HG02623 (cell line): ENCODE measurements at regions not wholly inside any gene's neighbourhood (a gene's known extent, or its start where the extent isn't known, plus 50 kb on each side); places are given as distances from the start of the nearest gene placed in this dataset.

ENCODE experiments used
- ATAC-seq: cut with Tn5 transposase; IDR thresholded peaks from one replicate; pipeline ENCODE4 v1.9.1; 2021; ENCODE audit warnings: moderate library complexity; ENCODE audit not compliant: unreplicated experiment

DNA sequence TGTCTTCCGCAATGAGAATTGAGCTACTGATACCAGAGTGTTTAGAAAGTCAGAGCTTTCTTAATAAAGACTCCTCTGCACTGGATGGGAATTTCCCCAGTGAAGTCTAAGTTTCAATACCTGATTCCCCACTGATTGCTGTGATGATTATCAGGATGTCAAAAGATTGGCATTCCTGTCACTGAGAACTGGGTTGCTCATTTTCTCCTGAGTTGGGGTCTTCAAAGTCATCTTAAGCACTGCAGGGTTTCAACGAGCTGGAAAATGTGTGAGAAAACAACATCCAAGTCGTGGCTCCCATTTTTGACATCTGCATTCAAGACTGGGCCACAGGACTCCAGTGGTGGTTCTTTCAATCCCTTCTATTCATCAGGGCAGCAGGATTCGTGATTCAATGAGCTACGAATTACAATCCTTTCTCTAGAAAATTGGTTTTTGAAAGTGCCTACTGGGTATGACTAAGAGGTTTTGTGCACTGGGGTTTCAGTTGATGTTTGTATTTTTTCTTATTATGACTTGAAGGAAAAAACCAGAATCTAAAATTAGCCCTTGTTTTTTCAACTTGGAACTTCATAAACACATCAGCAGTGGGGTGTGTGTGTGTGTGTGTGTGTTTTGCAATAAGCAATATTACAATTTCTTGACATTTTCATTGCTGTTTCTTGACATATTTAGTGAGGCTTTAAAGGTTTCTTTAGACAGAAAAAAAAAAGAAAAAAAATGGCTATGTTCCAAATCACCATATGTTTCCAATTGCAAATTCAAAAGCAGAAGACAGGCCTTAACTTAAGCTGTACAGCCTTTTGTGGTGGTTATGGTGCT lies 233.0 kb downstream of the FAM76B start:
- peak; percentile 80 for ATAC-seq

DNA sequence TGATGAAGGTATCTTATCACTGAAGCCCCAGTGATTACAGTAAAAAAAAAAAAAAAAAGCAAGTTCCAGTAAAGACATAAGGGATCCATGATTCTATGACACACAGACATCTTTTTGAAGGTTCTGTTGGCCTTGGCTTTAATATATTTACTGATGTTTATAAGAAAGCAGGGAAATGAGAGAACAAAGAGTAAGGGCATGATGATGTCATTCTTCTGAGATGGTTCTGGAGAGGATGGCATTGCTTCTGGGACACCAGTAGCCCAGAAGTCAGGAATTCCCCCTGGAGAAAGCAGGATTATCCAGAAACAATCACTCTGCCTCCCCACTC lies 233.6 kb downstream of the FAM76B start:
- ATAC-seq = no peak

DNA sequence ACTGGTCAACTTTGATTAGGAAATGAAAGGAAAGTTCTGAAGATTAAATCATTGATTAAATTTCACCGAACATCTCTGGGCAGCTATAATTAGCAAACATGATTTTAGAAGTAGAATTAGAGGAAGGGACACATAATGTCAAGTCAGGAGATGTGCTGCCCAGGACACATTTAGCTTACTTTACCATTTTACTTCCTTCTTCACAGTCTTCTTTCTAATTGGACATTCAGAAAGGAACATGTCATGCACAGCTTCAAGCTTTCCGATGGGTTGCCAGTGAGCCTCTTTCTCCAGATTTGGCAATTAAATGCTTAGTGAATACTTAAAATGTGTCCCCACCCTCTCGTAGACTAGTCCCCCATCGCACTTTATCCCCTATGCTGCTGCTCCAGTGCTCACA lies 234.7 kb downstream of the FAM76B start:
- ATAC-seq = no peak

DNA sequence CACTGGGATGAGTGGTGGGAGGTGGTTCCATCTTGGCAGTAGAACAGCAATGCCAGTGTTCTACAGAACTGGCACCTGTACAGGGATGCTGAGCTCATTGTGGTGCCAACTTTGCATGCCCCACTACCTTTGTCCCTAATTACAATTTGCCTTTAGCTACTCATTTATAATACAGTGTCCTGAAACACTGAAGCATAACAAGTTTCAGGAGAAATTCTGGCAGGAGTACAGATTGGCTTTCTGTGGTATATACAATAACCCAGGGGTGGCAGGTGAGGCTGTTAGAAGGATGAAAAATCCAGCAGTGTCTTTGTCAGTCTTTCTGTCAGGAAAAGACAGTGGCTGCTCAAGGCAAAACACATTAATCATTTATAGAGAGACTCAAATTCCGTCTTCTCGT lies 240.3 kb downstream of the FAM76B start:
- ATAC-seq = no peak

DNA sequence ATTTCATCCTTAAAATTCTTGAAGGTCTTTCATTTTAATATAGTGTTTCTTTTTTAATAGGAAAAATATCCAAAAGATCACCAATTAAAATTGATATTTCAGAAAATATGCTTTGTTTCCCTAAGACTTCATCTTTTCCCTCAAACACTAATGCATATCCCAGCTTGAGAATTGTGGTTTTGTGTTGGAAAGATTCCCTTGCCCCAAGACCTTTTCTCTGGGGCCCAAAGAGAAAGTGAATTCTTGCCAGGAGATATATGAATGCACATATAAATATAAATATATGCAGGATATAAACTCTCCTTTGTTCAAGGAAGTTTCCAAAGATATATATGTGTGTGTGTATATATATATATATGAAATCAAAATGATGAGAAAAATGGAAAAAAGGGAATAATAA lies 241.2 kb downstream of the FAM76B start:
- ATAC-seq = no peak

DNA sequence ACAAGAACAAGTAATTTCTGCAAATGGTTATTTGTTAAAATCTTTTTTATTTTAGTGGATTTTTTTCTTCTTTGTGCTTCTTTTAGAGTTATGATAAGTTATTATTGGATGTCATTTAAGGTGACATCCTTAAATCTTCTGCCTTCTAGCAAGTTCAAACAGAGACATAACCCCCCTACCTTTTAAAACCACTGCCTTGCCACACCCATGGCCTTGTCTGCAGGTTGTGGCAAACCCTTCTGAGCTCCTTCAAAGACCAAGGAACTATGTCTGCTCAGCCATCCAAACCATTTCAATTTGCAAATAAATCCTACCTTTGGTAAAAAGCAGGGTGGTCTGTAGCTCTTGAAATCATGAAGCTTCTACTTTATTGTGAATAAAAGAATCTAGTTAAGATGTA lies 241.6 kb downstream of the FAM76B start:
- ATAC-seq = no peak

DNA sequence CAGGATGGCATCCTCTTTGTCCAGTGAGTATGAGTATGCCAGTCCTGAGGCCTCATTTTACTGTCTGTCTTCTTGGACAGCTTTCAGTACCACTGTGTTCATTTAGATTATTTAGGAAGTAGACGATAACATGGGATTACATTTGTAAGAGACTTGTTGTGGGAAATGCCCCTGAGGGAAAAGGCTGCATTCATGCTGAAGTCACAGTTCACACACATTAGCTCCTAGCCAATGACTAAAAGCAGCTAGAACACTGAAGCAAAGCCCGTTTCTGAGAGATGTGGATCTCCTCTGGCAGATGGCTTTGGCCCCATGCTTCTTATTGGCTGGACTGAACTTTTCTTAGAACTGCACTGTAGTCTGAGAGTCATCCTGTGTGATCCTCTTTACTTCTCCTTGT lies 242.4 kb downstream of the FAM76B start:
- ATAC-seq = no peak

DNA sequence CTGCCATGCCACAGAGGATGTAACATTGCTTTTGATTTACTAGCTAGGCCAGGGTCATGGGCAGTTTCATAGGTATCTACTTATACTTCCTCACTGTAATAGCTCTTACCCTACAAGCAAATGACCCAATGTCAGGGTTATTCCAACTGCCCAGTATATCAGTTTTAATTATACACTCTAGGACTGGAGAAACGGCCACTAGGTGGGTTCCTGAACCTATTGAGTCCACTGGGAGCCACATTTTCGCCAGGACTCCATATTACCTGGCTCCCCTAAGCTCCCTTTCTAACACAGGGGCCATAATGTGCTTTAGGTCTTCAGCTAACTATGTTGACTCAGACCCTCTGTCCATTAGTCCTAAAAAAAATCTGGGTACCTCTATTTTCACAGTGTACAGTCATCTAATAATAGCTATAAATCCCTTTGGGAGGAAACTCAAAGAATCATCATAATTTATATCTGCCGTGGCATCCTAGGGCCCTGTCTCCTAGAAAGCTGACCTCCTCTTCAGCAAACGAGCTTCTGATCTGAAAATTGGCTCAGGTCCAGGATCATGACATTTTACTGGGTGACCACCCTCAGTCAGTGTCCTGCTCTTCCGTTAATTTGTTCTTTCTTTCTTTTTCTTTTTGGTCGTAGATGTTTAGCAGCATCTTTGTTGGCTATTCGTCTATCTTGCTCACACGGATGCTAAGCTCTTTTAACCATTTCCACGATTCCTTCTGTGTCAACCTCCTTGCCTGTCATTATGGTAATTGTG lies 244.3 kb downstream of the FAM76B start:
- no peak for ATAC-seq

DNA sequence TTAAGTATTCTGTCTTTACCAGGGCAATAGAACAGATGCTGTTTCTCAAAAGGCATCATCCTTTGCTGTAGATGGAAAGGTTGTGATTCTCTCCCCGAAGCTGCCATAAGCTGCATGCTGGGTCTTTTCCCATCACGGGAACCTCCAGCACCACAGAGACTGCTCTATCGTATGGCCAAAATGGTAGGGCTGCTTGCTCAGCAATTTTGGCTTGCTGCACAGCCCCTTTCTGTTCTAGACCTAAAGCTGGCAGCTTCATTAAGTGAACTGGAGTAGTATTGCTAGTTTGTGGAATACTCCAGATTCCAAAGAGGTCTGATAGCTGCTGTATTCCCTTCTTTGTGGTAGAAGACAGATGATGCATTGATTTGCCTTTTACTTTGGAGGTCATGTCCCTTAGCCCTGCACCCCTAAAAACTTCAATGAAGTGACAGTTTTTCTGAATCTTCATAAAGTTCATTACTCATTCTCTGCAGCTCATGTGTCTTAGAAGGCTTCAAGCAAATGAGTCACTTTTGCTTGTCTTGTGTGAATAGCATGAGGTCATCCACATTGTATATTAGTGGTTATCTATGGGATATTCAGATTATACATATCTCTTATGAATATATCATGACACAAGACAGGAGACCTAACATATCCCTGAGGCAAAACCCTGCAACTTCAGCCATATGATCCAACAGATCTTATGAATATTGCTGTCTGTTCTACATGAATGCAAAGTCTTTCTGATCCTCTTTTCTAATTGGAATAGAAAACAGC lies 245.3 kb downstream of the FAM76B start:
- ATAC-seq = no peak

DNA sequence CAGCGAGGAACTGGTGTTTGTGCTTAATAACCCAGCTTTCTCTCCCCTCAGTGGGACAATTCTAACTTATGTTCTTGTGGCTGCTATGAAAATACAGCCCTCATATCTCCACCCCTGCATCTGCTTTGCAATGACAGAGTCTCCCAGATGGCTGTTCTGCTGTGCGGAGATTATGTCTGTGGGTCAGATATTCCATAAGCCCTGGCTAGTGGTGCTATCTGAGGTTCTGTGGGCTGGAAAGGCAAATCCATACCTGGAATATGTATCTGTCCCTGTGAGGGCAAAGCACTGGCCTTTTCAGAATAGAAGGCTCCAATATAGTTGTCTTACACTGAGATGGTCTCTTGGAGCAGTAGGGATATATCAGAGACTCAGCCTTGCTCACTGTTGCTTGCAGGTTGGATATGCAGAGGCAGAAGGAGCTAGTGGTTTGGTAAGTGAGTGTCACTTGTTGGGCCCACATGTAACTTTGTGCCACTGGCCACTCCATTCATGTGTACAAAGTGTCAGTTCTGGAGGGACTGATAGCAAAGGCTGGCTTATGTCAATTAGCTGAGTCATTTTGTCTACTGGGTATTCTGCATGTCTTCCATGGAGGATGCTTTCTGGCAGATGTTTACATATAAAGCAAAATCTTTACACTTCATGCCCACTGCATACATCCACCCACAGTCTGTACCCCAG lies 246.6 kb downstream of the FAM76B start:
- no peak for ATAC-seq

DNA sequence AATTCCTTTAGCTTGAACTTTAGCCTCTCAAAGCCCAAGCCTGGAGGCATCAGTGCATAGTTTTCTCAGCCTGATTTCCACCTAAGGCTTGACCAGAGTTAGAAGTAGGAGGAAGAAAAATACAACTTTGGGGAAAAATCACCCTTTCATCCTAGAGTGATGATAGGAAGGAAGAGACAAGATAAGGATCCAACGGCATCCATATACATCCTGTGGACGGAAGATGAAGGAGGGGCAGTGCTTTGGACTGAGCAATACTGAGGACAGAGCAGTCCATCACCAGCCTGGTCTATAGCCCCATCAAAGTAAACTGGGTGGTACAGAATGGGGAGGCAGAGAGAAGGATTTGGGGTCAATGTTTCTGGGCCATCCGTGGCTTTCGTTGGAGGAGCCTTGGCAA lies 247.9 kb downstream of the FAM76B start:
- ATAC-seq = no peak

DNA sequence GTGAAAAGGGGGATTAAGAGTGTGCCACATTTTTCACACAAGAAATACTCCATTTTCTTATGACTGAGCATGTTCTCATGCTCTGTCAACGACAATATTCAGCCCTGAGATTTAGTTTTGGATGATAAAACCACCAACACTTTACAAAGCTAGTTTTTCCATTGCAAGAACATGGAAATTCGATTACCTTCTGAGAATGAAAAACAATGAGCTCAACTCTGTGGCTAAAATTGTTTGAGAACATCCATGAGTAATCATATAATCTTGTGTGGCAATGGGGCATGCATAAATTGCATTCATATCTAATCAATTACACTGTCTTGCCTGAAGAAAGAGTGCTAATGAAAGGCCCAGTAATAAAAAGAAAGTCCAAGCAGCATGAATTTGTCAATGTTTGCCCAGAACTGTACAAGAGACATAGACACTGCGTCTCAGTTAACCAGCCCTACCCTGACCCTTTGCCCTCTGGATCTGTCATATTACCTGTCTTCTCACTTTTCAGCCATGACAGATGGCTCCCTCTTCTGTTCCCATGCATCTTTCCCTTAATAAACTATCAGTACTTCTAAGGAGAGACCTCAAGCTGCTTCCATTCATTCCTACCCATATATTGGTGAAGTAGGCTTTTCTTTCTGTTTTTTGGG lies 253.4 kb downstream of the FAM76B start:
- ATAC-seq = no peak

DNA sequence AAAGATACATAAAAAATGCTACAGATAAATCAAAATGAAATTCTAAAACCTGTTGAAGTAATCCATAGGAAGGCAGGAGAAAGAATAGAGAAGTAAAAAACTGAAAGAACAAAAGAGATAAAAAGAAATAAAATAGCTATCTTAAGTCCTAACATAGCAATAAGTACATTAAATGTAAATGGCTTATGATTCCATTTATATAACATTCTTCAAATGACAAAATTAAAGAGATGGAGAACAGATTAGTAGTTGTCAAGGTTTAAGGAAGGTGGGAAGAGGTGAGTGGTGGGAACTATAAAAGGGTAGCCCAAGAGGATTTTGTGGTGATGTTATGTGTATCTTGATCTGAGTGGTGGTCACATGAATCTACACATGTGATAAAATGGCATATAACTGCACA lies 254.8 kb downstream of the FAM76B start:
- ATAC-seq = no peak

DNA sequence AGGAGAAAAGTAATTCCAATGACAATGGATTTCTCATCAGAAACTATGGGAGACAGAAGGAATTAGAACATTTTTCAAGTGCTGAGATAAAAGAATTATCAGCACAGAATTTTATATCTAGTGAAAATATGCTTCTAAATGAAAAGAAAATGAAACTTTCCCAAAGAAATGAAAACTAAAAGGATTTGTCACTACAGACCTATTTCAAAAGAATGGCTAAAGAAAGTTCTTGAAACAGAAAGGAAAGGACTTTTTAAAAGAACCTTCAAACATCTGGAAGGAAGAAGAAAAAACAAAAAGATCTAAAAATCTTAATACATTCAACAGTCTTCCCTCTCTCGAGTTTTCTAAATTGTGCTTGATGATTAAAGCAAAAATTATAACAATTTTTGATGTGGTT lies 255.4 kb downstream of the FAM76B start:
- no peak for ATAC-seq

DNA sequence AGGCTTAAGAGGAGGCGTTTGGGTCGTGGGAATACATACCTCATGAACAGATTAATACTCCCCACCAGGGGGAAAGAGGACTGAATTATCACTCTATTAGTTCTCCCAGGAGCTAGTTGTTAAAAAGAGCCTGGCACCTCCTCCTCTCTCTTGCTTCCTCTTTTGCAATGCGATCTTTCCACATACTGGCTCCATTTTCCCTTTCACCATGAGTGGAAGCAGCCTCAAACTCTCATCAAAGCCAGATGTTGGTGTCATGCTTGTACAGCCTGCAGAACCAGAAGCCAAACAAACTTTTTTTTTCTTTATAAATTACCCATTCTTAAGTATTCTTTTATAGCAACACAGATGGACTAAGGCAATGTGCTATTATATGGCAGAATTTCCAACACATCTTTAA lies 258.5 kb downstream of the FAM76B start:
- no peak for ATAC-seq

DNA sequence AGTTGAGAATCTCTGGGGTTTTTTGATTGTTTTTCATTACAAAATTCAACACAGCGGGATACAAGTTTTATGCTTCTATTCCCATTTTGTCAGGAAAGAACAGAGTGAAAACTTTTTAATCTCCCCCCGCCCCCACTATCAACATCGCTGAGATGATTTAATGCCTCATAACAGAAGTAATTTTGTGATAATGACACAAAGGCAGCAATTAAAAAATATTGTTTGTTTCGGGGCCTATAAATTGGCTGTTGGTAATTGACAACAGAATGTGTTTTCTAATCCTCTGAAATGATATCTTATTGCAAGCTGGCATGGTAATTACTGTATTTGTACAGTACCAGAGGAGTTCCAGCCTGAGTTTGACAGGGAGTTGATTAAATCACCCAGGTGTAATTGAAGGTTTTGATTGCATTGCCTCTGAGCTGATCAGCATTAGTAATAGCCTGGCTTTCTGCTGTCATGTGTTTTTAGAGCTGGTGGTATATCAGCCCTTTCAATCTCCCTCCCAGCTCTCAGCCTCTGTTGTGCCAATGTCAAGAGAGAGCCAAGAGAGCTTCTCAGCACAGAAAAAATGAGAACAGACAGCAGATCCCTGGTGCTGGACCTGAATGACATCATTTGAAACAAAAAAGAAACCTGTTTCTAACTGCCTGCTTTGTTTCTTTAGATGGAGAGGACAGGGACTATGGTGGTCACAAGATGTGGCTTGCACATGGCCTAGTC lies 265.1 kb downstream of the FAM76B start:
- ATAC-seq = no peak

DNA sequence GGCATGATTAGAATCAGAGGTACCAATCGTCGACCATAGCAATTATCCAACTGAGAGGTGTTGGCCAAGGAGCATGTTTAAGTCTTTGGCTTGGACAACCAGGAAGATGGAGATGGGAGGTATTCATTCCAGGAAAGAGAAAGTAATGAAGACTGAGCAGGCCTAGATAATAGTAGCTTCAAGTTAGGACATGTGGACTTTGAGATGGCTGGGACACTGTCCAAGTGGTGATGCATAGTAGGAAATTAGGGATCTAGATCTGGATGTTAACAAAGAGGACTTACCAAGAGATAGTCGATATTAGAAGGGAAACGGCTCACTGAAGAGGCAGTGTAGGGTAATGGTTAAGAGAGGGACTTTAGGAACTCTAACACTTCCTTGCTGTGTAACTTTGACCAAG lies 266.7 kb downstream of the FAM76B start:
- ATAC-seq = no peak

DNA sequence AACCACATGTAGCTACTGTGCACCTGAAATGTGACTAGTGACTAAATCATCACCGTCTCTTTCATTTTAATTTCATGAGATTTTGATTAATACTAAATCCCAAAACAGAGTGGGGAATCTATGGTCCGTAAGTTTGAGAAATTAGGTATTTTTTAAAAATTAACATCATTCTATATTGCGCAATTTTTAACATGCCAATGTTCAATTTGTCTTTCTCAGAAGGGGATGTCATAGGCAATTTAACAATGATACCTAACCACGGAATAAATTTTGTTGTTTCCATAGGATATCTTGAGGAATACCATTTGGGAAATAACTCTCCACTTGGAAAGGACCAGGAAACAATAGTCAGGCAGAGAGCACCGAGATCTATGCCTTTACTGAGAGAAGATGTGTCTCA lies 267.7 kb downstream of the FAM76B start:
- no peak for ATAC-seq

DNA sequence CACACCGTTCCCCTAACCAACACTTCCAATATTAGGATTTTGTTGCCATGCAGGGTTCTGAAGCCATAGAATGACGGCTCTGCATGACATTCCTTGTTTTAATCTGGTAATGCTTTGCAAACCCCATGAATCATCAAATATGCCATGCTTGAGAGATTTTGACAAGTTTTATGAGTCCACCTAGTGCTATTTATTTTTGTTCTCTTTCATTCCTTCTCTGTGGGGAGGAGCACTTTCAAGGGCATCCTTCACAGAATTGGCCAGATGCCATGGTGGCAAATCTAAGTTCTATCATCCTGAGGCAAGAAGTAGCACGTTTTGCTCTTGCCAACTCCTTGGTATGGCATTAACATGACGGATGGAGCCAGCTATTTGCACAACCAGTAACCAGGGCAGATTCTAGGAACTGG lies 268.4 kb downstream of the FAM76B start:
- no peak for ATAC-seq
